ENCODE measurements at regions not wholly inside any gene's neighbourhood (a gene's known extent, or its start where the extent isn't known, plus 50 kb on each side); places are given as distances from the start of the nearest gene placed in this dataset.

GRCh38 chr10:6336016-6336415 lies 133.3 kb downstream of the PFKFB3 start:
- no peak overlapping the region for H3K4me2 ChIP-seq (ENCODE audit: insufficient read depth, low read length)
- no peaks in the 10 kb centered on the region for H3K27me3 ChIP-seq (ENCODE audit: insufficient read depth, low read length)
- no peak overlapping the region for H3K27ac ChIP-seq (ENCODE audit: low read depth, low read length)
- H3K79me2 ChIP-seq (ENCODE audit: insufficient read depth, low read length): no peaks in the 10 kb centered on the region
- no peaks in the 10 kb centered on the region for H3K4me1 ChIP-seq (ENCODE audit: insufficient read depth, low read length)
- no peaks in the 10 kb centered on the region for H3K36me3 ChIP-seq (ENCODE audit: insufficient read depth, low read length)
- no peaks in the 10 kb centered on the region for H4K20me1 ChIP-seq (ENCODE audit: insufficient read depth, low read length)
- H3K9me3 ChIP-seq (ENCODE audit: low read depth, low read length): no peaks in the 10 kb centered on the region
- TF ChIP-seq CTCF (IDR thresholded peaks at IDR 0.05; ENCODE audit: extremely low read depth, low read depth, low read length): no peak
- H3K4me3 ChIP-seq (ENCODE audit: insufficient read depth, low read length): no peak overlapping the region
- no peak for DNase-seq (ENCODE audit: insufficient read length, low spot score, missing footprints)
- no peak overlapping the region for H2AFZ ChIP-seq (ENCODE audit: low read length)

GRCh38 chr10:6337382-6337781 lies 134.7 kb downstream of the PFKFB3 start:
- Histone ChIP-seq H3K27me3 (ENCODE audit: insufficient read depth, low read length) (no peaks in the 10 kb centered on the region), H3K4me2 (ENCODE audit: insufficient read depth, low read length) (peak overlapping the region; percentile 17), H3K36me3 (ENCODE audit: insufficient read depth, low read length) (no peaks in the 10 kb centered on the region), H3K27ac (ENCODE audit: low read depth, low read length) (no peak overlapping the region), H3K9me3 (ENCODE audit: low read depth, low read length) (no peaks in the 10 kb centered on the region), H3K79me2 (ENCODE audit: insufficient read depth, low read length) (no peaks in the 10 kb centered on the region), H3K4me3 (ENCODE audit: insufficient read depth, low read length) (peak overlapping the region; percentile 9), H3K4me1 (ENCODE audit: insufficient read depth, low read length) (no peaks in the 10 kb centered on the region), H2AFZ (ENCODE audit: low read length) (peak overlapping the region; percentile 83), H4K20me1 (ENCODE audit: insufficient read depth, low read length) (no peaks in the 10 kb centered on the region)
- DNase-seq (ENCODE audit: insufficient read length, low spot score, missing footprints): peak; percentile 60
- TF ChIP-seq CTCF (IDR thresholded peaks at IDR 0.05; ENCODE audit: extremely low read depth, low read depth, low read length): no peak

GRCh38 chr10:6338361-6338760 lies 135.6 kb downstream of the PFKFB3 start:
- no peak for TF ChIP-seq CTCF (IDR thresholded peaks at IDR 0.05; ENCODE audit: extremely low read depth, low read depth, low read length)
- Histone ChIP-seq H3K4me2 (ENCODE audit: insufficient read depth, low read length) (no peak overlapping the region), H3K36me3 (ENCODE audit: insufficient read depth, low read length) (no peaks in the 10 kb centered on the region), H4K20me1 (ENCODE audit: insufficient read depth, low read length) (no peaks in the 10 kb centered on the region), H3K27me3 (ENCODE audit: insufficient read depth, low read length) (no peaks in the 10 kb centered on the region), H3K4me3 (ENCODE audit: insufficient read depth, low read length) (no peak overlapping the region), H3K79me2 (ENCODE audit: insufficient read depth, low read length) (no peaks in the 10 kb centered on the region), H2AFZ (ENCODE audit: low read length) (no peak overlapping the region), H3K4me1 (ENCODE audit: insufficient read depth, low read length) (no peaks in the 10 kb centered on the region), H3K9me3 (ENCODE audit: low read depth, low read length) (no peaks in the 10 kb centered on the region), H3K27ac (ENCODE audit: low read depth, low read length) (no peak overlapping the region)
- no peak for DNase-seq (ENCODE audit: insufficient read length, low spot score, missing footprints)

GRCh38 chr10:6339891-6340290 lies 137.2 kb downstream of the PFKFB3 start:
- no peak overlapping the region for H2AFZ ChIP-seq (ENCODE audit: low read length)
- no peak for TF ChIP-seq CTCF (IDR thresholded peaks at IDR 0.05; ENCODE audit: extremely low read depth, low read depth, low read length)
- H4K20me1 ChIP-seq (ENCODE audit: insufficient read depth, low read length): no peaks in the 10 kb centered on the region
- no peaks in the 10 kb centered on the region for H3K9me3 ChIP-seq (ENCODE audit: low read depth, low read length)
- no peaks in the 10 kb centered on the region for H3K27me3 ChIP-seq (ENCODE audit: insufficient read depth, low read length)
- no peak overlapping the region for H3K27ac ChIP-seq (ENCODE audit: low read depth, low read length)
- no peak overlapping the region for H3K4me2 ChIP-seq (ENCODE audit: insufficient read depth, low read length)
- no peak overlapping the region for H3K4me3 ChIP-seq (ENCODE audit: insufficient read depth, low read length)
- no peaks in the 10 kb centered on the region for H3K4me1 ChIP-seq (ENCODE audit: insufficient read depth, low read length)
- H3K79me2 ChIP-seq (ENCODE audit: insufficient read depth, low read length): no peaks in the 10 kb centered on the region
- DNase-seq (ENCODE audit: insufficient read length, low spot score, missing footprints): no peak
- no peaks in the 10 kb centered on the region for H3K36me3 ChIP-seq (ENCODE audit: insufficient read depth, low read length)

All from osteoblast (primary cell).